IgD-negative memory B cell (primary cell): ENCODE measurements at regions not wholly inside any gene's neighbourhood (a gene's known extent, or its start where the extent isn't known, plus 50 kb on each side); places are given as distances from the start of the nearest gene placed in this dataset.

Experiments
- H3K27ac Mint-ChIP-seq, 3 donors: one replicate each; pipeline ENCODE4 v1.8.0; 2020 to 2022; ENCODE audit warnings: mild to moderate bottlenecking in 3 of 3, mixed read lengths in 3 of 3, moderate library complexity in 1 of 3
- H3K27me3 Mint-ChIP-seq: one replicate; pipeline ENCODE4 v1.8.0; 2021; ENCODE audit warnings: mixed read lengths
- H3K36me3 Mint-ChIP-seq: one replicate; pipeline ENCODE4 v1.8.0; 2020; ENCODE audit warnings: mild to moderate bottlenecking, mixed read lengths
- H3K4me1 Mint-ChIP-seq, 3 donors: one replicate each; pipeline ENCODE4 v1.8.0; 2020 to 2022; ENCODE audit warnings: mixed read lengths in 3 of 3, mild to moderate bottlenecking in 1 of 3
- H3K4me3 Mint-ChIP-seq, 4 donors: one replicate each; pipeline ENCODE4 v1.8.0; 2020 to 2022; ENCODE audit warnings: mild to moderate bottlenecking in 4 of 4, mixed read lengths in 4 of 4, moderate library complexity in 3 of 4
- H3K9me3 Mint-ChIP-seq, 3 donors: one replicate each; pipeline ENCODE4 v1.8.0; 2020 to 2021; ENCODE audit warnings: mixed read lengths in 3 of 3, mild to moderate bottlenecking in 1 of 3

DNA sequence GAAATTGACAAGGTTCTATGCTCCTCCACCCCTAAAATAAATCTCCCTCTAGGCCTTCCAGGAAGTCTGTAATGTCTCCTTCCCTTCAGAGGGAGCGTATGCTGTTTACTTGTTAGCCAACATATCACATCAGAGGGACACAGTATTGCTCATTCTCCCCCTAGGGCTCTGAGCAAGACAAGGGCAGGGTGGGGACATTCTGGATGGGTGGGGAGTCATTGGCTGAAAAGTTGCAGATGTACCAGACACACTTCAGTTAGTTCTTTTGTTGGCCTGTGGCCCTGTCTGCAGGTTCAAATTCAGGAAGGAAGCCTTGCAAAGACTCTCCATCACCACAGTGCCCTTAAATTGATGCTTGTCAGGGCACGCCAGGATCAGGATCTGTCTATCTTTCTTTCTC is 106.3 kb upstream of the TEX13D start:
- peak overlapping the region in 1 of 3 donors; percentile 29 for H3K27ac Mint-ChIP-seq
- peaks cover 2% of the 10 kb centered on the region for H3K36me3 Mint-ChIP-seq
- H3K4me1 Mint-ChIP-seq, result peaks cover 0 to 3% (median 2%) of the 10 kb centered on the region in 3 donors
- peaks cover 0 to 4% (median 0%) of the 10 kb centered on the region in 3 donors for H3K9me3 Mint-ChIP-seq
- peaks cover 3% of the 10 kb centered on the region for H3K27me3 Mint-ChIP-seq
- H3K4me3 Mint-ChIP-seq, result no peak overlapping the region

DNA sequence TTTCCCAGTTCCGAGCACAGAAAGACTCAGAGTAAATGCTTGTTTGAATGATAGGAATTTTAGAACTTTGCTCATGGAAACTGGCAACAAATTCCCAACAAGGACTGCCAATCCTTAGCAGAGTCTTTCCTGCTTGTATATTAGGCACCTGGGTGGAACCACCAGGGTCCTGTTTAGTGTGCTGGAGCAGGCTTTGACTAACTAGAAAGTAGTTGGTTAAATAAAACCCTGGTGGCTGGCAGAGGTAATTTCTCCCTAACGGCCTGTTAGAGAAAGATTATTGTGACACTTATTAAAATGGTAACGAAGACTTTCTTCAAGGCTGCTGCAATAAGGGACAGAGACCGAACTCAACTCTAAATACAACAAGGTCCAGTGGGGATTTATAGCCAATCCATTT is 103.6 kb upstream of the TEX13D start:
- H3K36me3 Mint-ChIP-seq, result peaks cover 2% of the 10 kb centered on the region
- no peaks in the 10 kb centered on the region for H3K4me1 Mint-ChIP-seq
- no peak overlapping the region for H3K4me3 Mint-ChIP-seq
- H3K27ac Mint-ChIP-seq, result no peak overlapping the region
- H3K27me3 Mint-ChIP-seq, result peaks cover 3% of the 10 kb centered on the region
- H3K9me3 Mint-ChIP-seq, result peaks cover 0 to 4% (median 0%) of the 10 kb centered on the region in 3 donors

- H3K27me3 Mint-ChIP-seq, result peaks cover 3% of the 10 kb centered on the region
- no peak overlapping the region for H3K4me3 Mint-ChIP-seq
- peaks cover 0 to 4% (median 0%) of the 10 kb centered on the region in 3 donors for H3K9me3 Mint-ChIP-seq
- H3K27ac Mint-ChIP-seq, result no peak overlapping the region
- no peaks in the 10 kb centered on the region for H3K4me1 Mint-ChIP-seq
- peaks cover 2% of the 10 kb centered on the region for H3K36me3 Mint-ChIP-seq
Measured at GRCh38 chrX:124229374-124229773, 103.1 kb upstream of the TEX13D start.

- Mint-ChIP-seq H3K4me1 (peaks cover 0 to 3% (median 0%) of the 10 kb centered on the region in 3 donors), H3K4me3 (no peak overlapping the region), H3K27me3 (peaks cover 4% of the 10 kb centered on the region), H3K27ac (peak overlapping the region in 1 of 3 donors; percentile 76), H3K9me3 (peaks cover 0 to 4% (median 2%) of the 10 kb centered on the region in 3 donors), H3K36me3 (peaks cover 2% of the 10 kb centered on the region)
Measured at GRCh38 chrX:124230655-124231450, 101.6 kb upstream of the TEX13D start.

DNA sequence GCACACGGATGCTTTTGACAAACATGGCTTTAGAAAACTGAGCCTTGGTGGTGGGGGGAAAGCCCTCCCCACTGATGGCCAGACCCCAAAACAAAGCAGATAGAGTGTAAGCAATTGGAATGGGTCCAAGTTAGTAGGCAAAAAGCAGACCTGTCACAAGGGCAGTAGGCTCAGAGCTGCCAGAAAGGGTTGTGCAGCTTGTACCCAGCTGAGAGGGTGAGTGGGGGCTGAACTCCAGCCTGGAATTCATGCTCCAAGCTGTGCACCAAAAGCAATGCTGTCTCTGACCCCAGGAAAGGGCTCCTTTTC is 101.1 kb upstream of the TEX13D start:
- Mint-ChIP-seq H3K27me3 (peaks cover 4% of the 10 kb centered on the region), H3K4me1 (peaks cover 0 to 3% (median 0%) of the 10 kb centered on the region in 3 donors), H3K27ac (no peak overlapping the region), H3K9me3 (peaks cover 0 to 4% (median 2%) of the 10 kb centered on the region in 3 donors), H3K4me3 (no peak overlapping the region), H3K36me3 (peaks cover 2% of the 10 kb centered on the region)

GRCh38 chrX:124232523-124233201 is 99.8 kb upstream of the TEX13D start:
- Mint-ChIP-seq H3K27ac (no peak overlapping the region), H3K9me3 (peaks cover 0 to 4% (median 2%) of the 10 kb centered on the region in 3 donors), H3K36me3 (peaks cover 4% of the 10 kb centered on the region), H3K4me1 (peaks cover 0 to 4% (median 2%) of the 10 kb centered on the region in 3 donors), H3K27me3 (peaks cover 4% of the 10 kb centered on the region), H3K4me3 (no peak overlapping the region)

- no peak overlapping the region for H3K27ac Mint-ChIP-seq
Measured at GRCh38 chrX:124234348-124234747, 98.1 kb upstream of the TEX13D start.

GRCh38 chrX:124238268-124238667 is 94.2 kb upstream of the TEX13D start:
- Mint-ChIP-seq H3K4me3 (no peak overlapping the region), H3K27me3 (peaks cover 3% of the 10 kb centered on the region), H3K9me3 (peaks cover 0 to 2% (median 0%) of the 10 kb centered on the region in 3 donors), H3K4me1 (peaks cover 0 to 10% (median 2%) of the 10 kb centered on the region in 3 donors), H3K27ac (no peak overlapping the region), H3K36me3 (peaks cover 1% of the 10 kb centered on the region)

More at GRCh38 chrX:124234348-124234747, 98.1 kb upstream of the TEX13D start:
- peaks cover 0 to 5% (median 2%) of the 10 kb centered on the region in 3 donors for H3K4me1 Mint-ChIP-seq
- peaks cover 1% of the 10 kb centered on the region for H3K36me3 Mint-ChIP-seq
- peaks cover 0 to 2% (median 2%) of the 10 kb centered on the region in 3 donors for H3K9me3 Mint-ChIP-seq
- H3K27me3 Mint-ChIP-seq, result peaks cover 3% of the 10 kb centered on the region
- H3K4me3 Mint-ChIP-seq, result no peak overlapping the region

- no peak overlapping the region for H3K27ac Mint-ChIP-seq
- H3K9me3 Mint-ChIP-seq, result peaks cover 0 to 2% (median 0%) of the 10 kb centered on the region in 3 donors
- peaks cover 1% of the 10 kb centered on the region for H3K36me3 Mint-ChIP-seq
- H3K4me3 Mint-ChIP-seq, result no peak overlapping the region
- H3K4me1 Mint-ChIP-seq, result peaks cover 0 to 10% (median 2%) of the 10 kb centered on the region in 3 donors
- H3K27me3 Mint-ChIP-seq, result peaks cover 3% of the 10 kb centered on the region
Measured at GRCh38 chrX:124239324-124239723, 93.1 kb upstream of the TEX13D start.

DNA sequence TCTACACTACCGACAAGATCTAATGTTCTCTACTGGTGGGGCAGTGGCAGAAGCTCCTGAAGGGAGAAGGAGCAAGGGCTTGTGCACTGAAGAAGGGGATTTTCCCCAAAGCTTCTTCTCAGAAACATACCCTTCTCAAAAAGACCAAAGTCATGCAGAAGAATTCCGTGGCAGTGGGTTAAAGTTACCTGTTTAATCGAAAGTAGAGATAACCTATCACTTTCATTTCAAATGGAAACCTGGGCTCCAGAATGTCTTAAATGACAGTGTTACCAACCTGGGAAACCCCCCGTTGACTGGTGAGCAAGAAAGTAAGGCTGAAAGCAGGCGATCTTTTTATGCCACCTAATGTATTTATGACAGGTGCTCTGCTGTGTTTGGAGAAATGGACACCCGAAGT is 92.5 kb upstream of the TEX13D start:
- Mint-ChIP-seq H3K4me3 (no peak overlapping the region), H3K9me3 (peaks cover 0 to 2% (median 0%) of the 10 kb centered on the region in 3 donors), H3K27ac (no peak overlapping the region), H3K27me3 (peaks cover 1% of the 10 kb centered on the region), H3K36me3 (peaks cover 1% of the 10 kb centered on the region), H3K4me1 (peaks cover 0 to 10% (median 2%) of the 10 kb centered on the region in 3 donors)

- Mint-ChIP-seq H3K27me3 (peaks cover 1% of the 10 kb centered on the region), H3K27ac (no peak overlapping the region), H3K9me3 (peaks cover 0 to under 1% (median 0%) of the 10 kb centered on the region in 3 donors), H3K36me3 (peaks cover 1% of the 10 kb centered on the region), H3K4me3 (no peak overlapping the region), H3K4me1 (peaks cover 0 to 8% (median 2%) of the 10 kb centered on the region in 3 donors)
Measured at GRCh38 chrX:124240422-124240821, 92.0 kb upstream of the TEX13D start.

DNA sequence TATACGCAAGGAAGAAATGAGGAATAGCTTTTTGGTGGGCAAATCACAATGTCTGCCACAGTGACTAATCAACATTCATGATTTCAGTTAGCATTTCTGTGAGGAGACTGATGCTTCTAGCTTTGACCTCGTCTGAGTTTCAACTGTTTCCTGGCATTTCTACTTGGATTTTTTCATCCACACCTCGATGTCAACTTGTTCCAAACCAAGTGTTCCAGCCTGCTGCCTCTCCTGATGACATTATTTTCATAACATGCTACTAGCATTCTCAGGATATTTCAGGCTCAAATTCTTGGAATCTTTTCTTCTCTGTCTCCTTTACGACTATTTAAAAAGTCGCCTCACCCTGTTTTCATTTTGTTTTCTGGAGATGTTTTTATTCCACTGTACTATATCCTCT is 90.3 kb upstream of the TEX13D start:
- peaks cover 0 to 5% (median 0%) of the 10 kb centered on the region in 3 donors for H3K4me1 Mint-ChIP-seq
- peaks cover 2% of the 10 kb centered on the region for H3K36me3 Mint-ChIP-seq
- H3K9me3 Mint-ChIP-seq, result no peaks in the 10 kb centered on the region
- H3K27me3 Mint-ChIP-seq, result peaks cover 1% of the 10 kb centered on the region
- no peak overlapping the region for H3K27ac Mint-ChIP-seq
- no peak overlapping the region for H3K4me3 Mint-ChIP-seq

GRCh38 chrX:124249345-124249744 is 83.1 kb upstream of the TEX13D start:
- Mint-ChIP-seq H3K4me3 (no peak overlapping the region), H3K9me3 (peaks cover 3 to 6% (median 4%) of the 10 kb centered on the region in 3 donors), H3K27ac (no peak overlapping the region), H3K27me3 (no peaks in the 10 kb centered on the region), H3K36me3 (peaks cover 5% of the 10 kb centered on the region), H3K4me1 (no peaks in the 10 kb centered on the region)

DNA sequence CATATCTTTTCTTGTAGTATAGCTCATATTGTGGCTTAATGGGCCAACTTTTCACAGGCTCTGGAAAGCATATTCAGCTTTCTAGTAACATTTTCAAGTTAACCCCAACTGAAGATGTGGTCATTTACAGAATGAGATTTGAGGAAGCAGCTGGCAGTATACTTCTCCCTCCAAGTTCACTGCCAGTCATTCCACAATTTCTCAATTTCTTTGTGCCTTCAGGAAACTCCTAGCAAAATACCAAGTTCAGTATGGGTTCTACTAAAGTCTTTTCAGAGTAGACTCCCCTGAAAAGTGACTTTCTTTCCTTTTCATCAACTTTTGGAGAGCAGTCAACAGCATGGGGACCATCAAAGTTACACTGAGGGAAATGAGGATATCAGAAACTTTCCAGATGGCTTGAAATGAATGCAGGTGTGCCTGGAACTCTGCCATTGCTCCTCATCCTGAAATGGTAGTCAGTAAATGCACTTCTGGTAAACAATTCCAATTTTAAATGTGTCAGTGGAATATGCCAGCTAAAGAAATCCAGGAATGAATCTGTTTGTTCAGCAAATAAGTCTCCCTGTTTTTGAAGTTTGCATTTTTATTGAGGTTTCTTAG is 81.5 kb upstream of the TEX13D start:
- Mint-ChIP-seq H3K27ac (no peak overlapping the region), H3K9me3 (peaks cover 3 to 6% (median 4%) of the 10 kb centered on the region in 3 donors), H3K4me3 (no peak overlapping the region), H3K36me3 (peaks cover 3% of the 10 kb centered on the region), H3K4me1 (no peaks in the 10 kb centered on the region), H3K27me3 (no peaks in the 10 kb centered on the region)

- Mint-ChIP-seq H3K36me3 (peaks cover 2% of the 10 kb centered on the region), H3K27me3 (no peaks in the 10 kb centered on the region), H3K4me1 (no peaks in the 10 kb centered on the region), H3K4me3 (no peak overlapping the region), H3K27ac (no peak overlapping the region), H3K9me3 (peaks cover 0 to 4% (median 0%) of the 10 kb centered on the region in 3 donors)
Measured at GRCh38 chrX:124254611-124255010, 77.8 kb upstream of the TEX13D start.
